Adrenal gland (tissue), 9 donors: ENCODE measurements at regions not wholly inside any gene's neighbourhood (a gene's known extent, or its start where the extent isn't known, plus 50 kb on each side); places are given as distances from the start of the nearest gene placed in this dataset.

Source experiments
- DNase-seq, 7 donors: peaks; one replicate each; pipeline ENCODE4 v3.0.0-alpha.2; 2019 to 2020
- H3K27ac ChIP-seq, 5 donors: fragments of 200-600 bp; sonication (generic) in 4 of 5; 1 replicate in 3 of 5; 2 replicates in 2 of 5; pipeline versions ENCODE4 v1.5.1 to v1.8.0; 2016 to 2020; ENCODE audit warnings: mild to moderate bottlenecking in 1 of 5
- H3K27me3 ChIP-seq: fragments of 200-600 bp; 2 replicates; pipeline ENCODE4 v1.8.0; 2021
- H3K36me3 ChIP-seq, 2 donors: fragments of 200-600 bp; replicated peaks in 1 of 2; 1 replicate in 1 of 2; 2 replicates in 1 of 2; pipeline versions ENCODE4 v1.5.1 to v1.8.0; 2018 to 2022
- H3K4me1 ChIP-seq, 2 donors: fragments of 200-600 bp; replicated peaks in 1 of 2; 1 replicate in 1 of 2; 2 replicates in 1 of 2; pipeline versions ENCODE4 v1.5.1 to v1.8.0; 2018 to 2021
- H3K4me3 ChIP-seq, 4 donors: fragments of 200-600 bp; sonication (generic) in 3 of 4; one replicate each; pipeline ENCODE4 v1.5.1; 2016 to 2018
- H3K9me3 ChIP-seq, 3 donors: fragments of 200-600 bp; sonication (generic) in 1 of 3; replicated peaks in 1 of 3; 1 replicate in 2 of 3; 2 replicates in 1 of 3; pipeline versions ENCODE4 v1.5.1 to v1.8.0; 2016 to 2021
- CTCF ChIP-seq, 6 experiments: fragments of 450-650 bp in 4 of 6; fragments of 200-600 bp in 2 of 6; sonication (generic) in 1 of 6; IDR thresholded peaks; 1 replicate in 5 of 6; 2 replicates in 1 of 6; pipeline versions ENCODE4 v1.5.1 to v1.8.0; 2016 to 2021; ENCODE audit warnings: antibody characterized with exemption in 6 of 6, mild to moderate bottlenecking in 2 of 6, moderate library complexity in 1 of 6
- POLR2A ChIP-seq, 2 donors: fragments of 450-650 bp; IDR thresholded peaks; one replicate each; pipeline ENCODE4 v1.6.1; 2017; ENCODE audit warnings: antibody characterized with exemption in 2 of 2, mild to moderate bottlenecking in 2 of 2, moderate library complexity in 1 of 2
- WGBS, 4 donors: extraction: QIAGEN DNeasy Blood & Tissue Kit in 2 of 4; methylation state at CpG; one replicate each; pipeline versions ENCODE4 v1.1.5 to v1.1.7; 2013 to 2017; 5-methylcytosine and 5-hydroxymethylcytosine counted together
- intact Hi-C, 2 donors: fragments of 100-400 bp; cut with DNase I; formaldehyde crosslinking; loops; one replicate each; pipeline versions ENCODE4 v1.14.1 to v1.15.0; 2022 to 2023
- donor health status: healthy with polysubstance abuse.
- donor health status: Bipolar disorder and iron deficiency.
- donor health status: DM: yes; HTN: yes; CAD: no.
- donor health status: DM: no; HTN: no; CAD: no.
- donor health status: DM: no; HTN: no; CAD: no.

- Histone ChIP-seq H3K9me3 (no peaks in the 10 kb centered on the region), H3K36me3 (no peaks in the 10 kb centered on the region), H3K27me3 (no peaks in the 10 kb centered on the region), H3K4me3 (no peak overlapping the region), H3K4me1 (no peaks in the 10 kb centered on the region), H3K27ac (no peak overlapping the region)
- no peak for DNase-seq
- intact Hi-C loops, result no loop called here
- WGBS, 4 donors, result 70 to 87% (median 75%) methylated on average over 5 of the region's 5 CpGs
- TF ChIP-seq POLR2A (IDR thresholded peaks at IDR 0.05), result no peak
- no peak for TF ChIP-seq CTCF (IDR thresholded peaks at IDR 0.05)
Measured at GRCh38 chr10:15452545-15452944, 81.5 kb upstream of the FAM171A1 start.

GRCh38 chr10:15451137-15452094 is 80.3 kb upstream of the FAM171A1 start:
- Histone ChIP-seq H3K36me3 (no peaks in the 10 kb centered on the region), H3K4me1 (no peaks in the 10 kb centered on the region), H3K27ac (no peak overlapping the region), H3K4me3 (no peak overlapping the region), H3K9me3 (no peaks in the 10 kb centered on the region), H3K27me3 (no peaks in the 10 kb centered on the region)
- no peak for TF ChIP-seq CTCF (IDR thresholded peaks at IDR 0.05)
- TF ChIP-seq POLR2A (IDR thresholded peaks at IDR 0.05), result no peak
- DNase-seq, result no peak
- intact Hi-C loops, result no loop called here
- WGBS, 4 donors, result 12 to 29% (median 17%) methylated on average over 5 of the region's 5 CpGs

GRCh38 chr10:15448598-15448997 is 77.5 kb upstream of the FAM171A1 start:
- Histone ChIP-seq H3K36me3 (no peaks in the 10 kb centered on the region), H3K4me1 (no peaks in the 10 kb centered on the region), H3K27ac (no peak overlapping the region), H3K4me3 (no peak overlapping the region), H3K27me3 (no peaks in the 10 kb centered on the region), H3K9me3 (no peaks in the 10 kb centered on the region)
- no peak for TF ChIP-seq POLR2A (IDR thresholded peaks at IDR 0.05)
- no peak for TF ChIP-seq CTCF (IDR thresholded peaks at IDR 0.05)
- no peak for DNase-seq
- intact Hi-C loops, result no loop called here
- 86 to 94% (median 91%) methylated on average over 9 of the region's 9 CpGs for WGBS, 4 donors

GRCh38 chr10:15445006-15445390 is 73.9 kb upstream of the FAM171A1 start:
- Histone ChIP-seq H3K36me3 (no peaks in the 10 kb centered on the region), H3K4me3 (no peak overlapping the region), H3K27ac (no peak overlapping the region), H3K4me1 (peaks cover 0 to 3% of the 10 kb centered on the region in 2 donors), H3K9me3 (no peaks in the 10 kb centered on the region), H3K27me3 (no peaks in the 10 kb centered on the region)
- no peak for DNase-seq
- intact Hi-C loops, result no loop called here
- TF ChIP-seq CTCF (IDR thresholded peaks at IDR 0.05) (no peak), POLR2A (IDR thresholded peaks at IDR 0.05) (no peak)
- 70 to 84% (median 78%) methylated on average over 1 of the region's 1 CpG for WGBS, 4 donors
